Skin of body (tissue), 1 donor: ENCODE measurements at regions not wholly inside any gene's neighbourhood (a gene's known extent, or its start where the extent isn't known, plus 50 kb on each side); places are given as distances from the start of the nearest gene placed in this dataset.
A peak's percentile ranks its signal among the peaks of the same experiment; 100 is the strongest.

Experiments
- DNase-seq: peaks from one replicate; lab custom pipeline; 2025; lab: John Stamatoyannopoulos, UW

DNA sequence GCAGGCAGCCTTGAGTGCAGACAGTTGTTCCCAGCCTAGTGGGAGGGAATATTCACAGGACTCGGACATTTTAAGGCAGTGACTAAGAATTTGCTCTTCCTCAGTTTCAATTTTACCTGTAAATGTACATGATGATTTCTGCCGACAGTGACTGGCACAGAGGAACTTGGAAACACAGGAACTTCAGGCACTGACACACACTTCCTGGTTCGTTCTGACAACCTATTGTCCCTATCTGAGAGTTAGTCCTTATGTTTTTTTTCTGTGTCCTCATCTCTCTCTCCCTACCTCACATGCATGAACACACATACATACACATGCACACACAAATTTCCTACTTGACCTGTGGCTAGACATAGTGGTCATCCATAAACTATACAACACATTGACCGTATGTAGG lies 89.4 kb upstream of the CD180 start:
- no peak for DNase-seq

DNA sequence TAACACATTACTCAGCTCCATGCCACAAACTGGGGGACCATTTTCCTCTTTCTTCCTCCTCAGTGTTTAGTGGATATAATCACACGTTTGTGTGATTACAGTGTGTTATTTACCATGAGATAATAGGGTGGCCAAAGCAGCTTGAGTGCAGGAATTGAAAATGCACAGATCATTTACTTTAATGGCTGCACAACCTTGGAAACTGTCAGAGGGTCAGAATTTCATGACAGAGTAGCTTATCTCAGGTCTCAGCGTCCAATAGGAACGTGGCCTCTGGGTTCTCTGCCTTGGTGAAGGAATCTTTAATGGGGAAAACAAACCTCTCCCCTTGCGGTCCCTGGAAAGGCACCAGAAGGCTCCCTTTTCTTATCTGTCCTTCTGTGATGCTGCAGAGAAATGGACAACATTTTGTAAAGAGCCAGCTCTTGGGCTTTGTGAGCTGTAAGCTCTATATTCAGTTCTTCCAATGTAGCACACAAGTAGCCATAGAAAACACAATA lies 87.4 kb upstream of the CD180 start:
- DNase-seq, result no peak

DNA sequence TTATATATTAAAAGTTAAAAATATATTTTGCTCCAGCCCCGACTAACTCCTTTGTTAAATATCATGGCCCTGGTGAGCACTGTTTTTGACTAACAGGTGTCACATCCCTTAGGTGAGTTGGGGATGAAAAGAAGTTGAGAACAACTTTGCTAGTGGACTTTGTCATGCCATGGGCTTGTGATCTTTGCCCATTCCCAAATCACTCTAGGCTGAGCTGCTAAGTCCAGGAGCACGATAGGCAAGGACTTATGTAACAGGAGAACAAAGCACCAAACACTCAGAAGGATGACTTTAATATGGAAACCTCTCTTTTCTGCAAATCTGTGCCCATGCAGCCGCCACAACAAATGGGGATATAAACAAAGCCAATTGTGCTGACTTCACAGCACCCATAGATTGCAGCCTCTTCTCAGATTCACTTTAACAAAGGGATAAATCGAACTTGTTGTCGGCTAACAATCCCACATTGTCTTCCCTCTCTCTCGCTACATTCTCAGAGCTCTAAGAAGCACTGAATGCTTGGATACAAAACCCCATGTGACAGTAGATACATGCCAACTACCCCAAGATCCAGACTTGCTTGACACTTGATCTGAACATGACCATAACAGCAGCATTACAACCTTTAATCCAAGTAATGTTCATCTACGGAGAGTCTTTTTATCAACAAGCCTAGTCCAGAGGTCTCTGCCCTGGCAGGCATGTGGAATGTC lies 86.8 kb upstream of the CD180 start:
- no peak for DNase-seq

DNA sequence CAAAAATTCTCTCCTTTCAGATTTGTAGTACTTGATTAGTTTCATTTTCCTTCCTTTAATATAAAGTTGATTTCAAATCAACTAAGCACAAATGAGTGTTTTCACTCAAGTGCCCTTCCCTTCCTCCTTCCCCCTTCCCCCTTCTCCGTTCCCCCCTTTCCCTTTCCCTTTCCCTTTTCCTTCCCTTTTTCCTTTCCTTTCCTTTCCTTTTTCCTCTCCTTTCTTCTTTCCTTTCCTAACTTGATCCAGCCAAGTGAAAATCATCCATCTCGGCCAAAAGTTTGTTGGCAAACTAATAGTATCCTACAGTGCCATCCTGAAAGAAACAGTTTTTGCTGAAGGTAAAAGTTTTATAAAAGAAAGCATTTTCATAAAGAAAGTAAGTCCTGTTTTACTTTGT lies 85.3 kb upstream of the CD180 start:
- DNase-seq, result no peak

DNA sequence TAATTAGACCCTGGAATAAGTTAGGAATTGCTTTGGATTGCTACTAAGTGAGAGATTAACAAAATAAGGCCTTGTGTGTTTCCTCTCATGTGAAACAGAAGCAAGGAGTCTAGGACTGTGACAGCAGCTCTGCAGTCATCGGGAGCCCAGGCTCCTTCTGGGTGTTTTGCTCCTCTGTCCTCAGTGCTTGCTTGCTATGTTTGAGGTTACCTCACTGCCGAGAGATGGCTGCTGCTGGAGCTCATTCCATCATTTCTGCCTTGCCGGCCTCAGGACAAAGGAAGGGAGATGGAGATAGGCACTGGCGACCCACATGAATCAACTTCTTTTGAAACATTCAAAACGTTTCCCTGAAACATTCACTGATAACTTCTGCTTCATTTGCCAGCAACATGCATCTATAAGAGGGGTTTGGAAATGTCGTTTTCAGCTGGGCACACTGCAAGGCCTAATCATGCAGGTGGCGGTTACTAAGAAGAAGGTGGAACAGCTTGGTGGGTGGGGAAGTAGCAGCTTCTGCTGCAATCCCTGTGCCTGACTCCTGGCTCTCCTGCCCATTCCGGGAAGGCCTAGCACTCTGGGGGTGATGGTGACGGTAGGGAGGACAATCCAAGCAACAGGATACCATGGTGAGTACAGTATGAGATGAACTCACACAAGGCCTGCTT lies 77.2 kb upstream of the CD180 start:
- DNase-seq, result no peak

DNA sequence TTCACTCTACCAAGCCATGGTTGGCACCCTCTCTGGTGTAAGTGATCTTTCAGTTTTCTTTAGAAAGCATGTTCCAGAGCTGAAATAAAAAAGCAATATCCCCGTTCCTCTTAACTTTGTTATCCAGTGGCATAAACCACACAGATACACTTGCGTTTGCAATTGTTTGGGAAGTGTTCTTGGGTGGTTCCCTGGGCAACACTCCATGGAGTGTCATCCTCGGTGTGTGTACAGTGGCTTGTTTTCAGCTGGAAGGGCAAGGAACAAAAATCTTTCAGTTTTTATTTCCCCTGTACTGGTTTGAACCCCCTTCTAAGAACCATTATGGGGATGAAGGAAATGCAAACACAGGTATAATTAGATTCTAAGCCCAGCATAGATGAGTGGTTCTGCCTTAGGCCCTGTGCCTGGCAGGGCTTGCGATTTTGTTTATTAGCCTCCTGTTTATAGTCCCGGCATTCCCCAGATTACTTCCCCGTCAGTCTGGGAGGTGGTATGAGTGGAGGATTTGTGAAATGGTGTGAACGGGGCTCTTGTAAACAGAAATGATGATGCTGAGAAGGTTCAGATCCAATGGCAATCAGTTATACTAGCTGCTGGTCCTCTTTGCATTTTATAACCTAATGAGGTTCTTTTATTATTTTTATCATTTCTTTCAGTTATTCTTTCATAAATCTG lies 76.0 kb upstream of the CD180 start:
- no peak for DNase-seq

DNA sequence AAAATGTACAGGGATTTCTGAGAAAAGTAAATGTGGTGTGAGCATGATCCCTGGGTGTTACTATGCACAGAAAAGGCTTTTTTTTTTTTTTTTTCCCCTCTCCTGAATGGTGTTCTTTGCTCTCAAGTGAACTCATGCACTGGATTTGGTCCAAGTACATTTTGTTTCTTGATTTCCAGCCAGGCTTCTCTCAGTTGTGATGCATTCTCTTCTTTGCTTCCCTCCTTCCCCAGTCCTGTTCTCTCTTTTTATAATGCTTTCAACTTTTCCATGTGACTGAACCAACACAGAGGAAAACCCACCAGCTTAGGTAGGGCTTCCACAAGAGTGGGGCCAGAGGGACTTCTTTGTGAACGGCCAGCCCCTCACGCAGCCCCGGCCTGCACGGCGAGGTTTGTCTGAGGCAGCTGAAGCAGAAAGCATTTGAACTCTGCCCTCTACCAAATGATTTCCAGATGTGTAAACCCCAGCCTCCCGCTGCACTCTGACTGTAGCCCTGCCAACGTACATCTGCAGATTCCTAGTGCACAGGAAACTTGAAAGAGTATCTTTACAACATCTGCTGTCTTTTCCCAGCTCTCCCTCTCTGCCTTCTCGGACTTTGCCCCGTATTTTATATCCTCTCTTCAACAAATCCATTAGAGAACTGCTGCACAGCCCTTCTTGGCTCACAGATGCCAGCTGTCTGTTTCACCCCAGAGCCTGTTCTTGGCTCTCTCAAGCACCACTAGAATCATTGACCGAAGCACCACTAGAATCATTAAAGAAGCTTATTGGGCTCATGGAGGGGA lies 71.8 kb upstream of the CD180 start:
- peak; percentile 99 for DNase-seq

DNA sequence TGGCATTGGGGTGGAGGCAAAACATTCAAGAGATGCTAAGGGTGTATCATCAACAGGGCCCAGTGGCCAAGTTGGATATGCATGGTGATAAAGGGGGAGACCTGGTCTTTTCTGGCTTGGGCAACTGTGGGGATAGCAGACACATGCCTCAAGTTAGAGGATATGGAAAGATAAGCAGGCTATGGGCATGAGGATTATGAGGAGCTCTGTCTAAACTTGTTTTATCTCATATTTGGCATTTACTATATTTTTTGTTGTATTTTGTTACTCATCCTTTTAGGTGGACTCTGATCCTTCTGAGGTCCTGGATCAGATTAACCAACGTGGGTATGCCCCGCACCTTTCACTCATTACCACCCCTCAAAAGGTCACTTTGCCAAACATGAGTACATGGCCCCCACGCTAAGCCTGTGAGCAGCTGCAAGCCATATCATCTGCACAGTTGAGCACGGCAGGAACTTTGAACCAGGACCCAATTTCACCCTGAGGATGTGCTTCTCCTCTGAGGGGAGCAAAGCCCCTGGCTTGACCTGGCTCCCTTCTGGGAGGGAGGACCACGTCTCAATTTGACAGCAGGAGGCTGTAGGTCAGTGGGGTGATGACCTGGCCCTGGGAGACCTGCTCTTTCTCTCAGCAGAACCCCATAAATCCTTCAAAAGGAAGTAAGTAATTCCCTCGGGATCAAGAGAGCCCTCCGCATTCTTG lies 71.1 kb upstream of the CD180 start:
- no peak for DNase-seq

DNA sequence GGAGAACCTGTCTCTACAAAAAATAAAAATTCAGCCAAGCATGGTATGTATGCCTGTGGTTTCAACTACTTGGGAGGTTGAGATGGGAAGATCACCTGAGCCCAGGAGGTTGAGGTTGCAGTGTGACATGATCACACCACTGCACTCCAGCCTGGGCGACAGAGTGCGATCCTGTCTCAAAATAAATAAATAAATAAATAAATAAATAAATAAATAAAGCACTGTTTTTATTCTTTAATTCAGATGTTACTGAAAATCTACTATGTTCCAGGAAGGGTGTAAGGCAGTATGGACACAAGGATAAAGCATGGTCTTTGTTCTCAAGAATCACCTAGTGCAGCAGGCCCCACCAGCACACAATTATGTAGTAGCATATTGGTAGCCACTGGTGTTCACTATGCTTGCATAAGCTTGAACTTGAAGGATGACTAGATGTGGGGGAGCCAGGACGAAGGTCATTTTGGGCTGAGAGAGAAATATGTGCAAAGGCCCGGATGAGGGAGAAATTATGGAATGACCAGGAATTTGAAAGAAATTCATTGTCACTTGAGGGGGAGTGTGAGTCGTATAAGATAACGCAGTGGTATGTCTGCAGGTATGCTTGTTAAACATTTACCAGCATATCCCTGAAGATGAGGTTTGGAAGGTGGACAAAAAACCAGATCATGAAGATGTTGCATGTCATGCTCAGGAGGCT lies 70.2 kb upstream of the CD180 start:
- no peak for DNase-seq

DNA sequence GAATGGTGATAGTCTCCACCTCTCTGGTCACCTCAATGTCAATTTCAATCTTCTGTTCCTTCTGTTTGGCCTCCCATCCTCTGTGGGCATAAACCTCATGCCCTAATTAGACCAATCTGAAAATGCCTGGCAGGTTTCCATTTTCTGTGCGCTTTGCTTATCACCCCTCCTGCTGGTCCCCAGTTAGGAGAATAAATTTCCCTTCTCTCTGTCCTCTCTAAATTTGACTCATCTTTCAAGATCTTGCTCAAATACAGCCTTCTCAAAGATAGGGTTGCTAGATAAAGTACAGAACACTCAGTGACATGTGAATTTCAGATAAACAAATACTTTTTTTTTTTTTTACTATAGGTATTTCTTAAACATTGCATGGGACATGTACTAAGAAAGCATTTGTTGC lies 69.4 kb upstream of the CD180 start:
- no peak for DNase-seq

DNA sequence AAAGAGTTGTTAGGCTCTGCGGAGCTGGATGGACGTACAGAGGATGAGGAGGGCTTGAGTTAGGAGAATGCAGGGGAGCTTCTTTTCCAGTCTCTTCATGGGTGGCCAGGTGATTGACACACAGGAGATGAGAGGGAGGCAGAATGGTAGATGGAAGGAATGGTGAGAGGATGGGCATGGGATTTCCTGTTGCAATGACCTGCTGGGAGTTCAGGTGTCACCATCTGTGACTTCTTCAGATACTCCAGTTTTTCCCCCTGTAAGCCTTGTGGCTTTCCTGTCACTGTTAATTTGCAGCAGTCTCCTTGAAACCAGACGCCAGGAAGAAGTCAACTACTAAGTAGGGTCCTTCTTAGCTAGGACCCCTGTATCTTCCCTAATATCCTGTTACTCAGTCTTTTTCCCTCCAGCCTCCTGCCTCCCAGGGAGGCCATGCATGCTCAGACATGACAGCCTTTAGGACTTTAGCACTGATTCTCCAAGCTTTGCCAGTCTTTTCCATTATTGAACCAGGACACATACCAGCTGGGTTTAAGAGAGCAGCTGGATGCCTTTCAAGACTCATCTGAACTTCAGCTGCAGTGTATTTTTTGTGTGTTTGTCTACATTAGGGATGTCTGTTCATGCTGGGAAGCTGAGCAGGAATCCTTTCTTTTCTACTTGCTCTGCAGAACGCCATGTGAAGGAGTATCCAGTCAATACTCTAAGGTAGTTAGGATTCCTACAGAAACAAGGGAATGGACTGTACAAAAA lies 67.2 kb upstream of the CD180 start:
- peak; percentile 29 for DNase-seq

DNA sequence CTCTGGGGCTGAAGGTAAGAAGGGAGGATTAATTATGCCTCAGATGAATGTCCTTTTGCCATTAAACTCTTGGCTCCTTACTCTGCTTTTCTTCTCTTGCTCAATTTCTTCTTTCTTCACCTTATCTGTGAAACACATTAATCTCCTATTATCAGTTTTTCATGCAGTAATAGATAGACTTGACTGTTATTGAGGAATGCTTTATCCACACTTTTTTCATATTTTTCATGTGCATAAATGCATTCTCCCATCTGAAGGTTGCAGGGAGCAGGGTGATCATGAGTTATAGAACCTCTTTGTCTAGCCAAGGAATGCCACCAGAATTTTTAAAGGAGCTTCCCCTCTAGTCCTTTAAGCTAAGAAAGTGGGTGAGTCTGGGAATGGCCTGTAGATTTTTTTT lies 66.4 kb upstream of the CD180 start:
- no peak for DNase-seq

DNA sequence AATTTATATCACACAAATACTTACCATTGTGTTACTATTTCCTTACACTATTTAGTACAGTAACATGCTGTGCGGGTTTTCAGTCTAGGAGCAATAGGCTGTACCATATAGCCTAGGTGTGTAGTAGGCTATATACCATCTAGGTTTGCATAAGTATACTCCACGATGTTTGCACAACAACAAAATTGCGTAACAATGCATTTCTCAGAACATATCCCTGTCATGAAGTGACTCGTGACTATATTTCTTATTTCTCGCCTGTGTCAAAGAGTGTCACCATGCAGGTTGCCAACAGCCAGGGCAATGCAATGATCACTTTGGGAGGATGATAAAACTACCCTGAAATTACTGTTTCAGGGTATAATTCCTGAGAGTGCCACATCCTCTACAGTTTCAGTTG lies 65.6 kb upstream of the CD180 start:
- DNase-seq, result no peak

DNA sequence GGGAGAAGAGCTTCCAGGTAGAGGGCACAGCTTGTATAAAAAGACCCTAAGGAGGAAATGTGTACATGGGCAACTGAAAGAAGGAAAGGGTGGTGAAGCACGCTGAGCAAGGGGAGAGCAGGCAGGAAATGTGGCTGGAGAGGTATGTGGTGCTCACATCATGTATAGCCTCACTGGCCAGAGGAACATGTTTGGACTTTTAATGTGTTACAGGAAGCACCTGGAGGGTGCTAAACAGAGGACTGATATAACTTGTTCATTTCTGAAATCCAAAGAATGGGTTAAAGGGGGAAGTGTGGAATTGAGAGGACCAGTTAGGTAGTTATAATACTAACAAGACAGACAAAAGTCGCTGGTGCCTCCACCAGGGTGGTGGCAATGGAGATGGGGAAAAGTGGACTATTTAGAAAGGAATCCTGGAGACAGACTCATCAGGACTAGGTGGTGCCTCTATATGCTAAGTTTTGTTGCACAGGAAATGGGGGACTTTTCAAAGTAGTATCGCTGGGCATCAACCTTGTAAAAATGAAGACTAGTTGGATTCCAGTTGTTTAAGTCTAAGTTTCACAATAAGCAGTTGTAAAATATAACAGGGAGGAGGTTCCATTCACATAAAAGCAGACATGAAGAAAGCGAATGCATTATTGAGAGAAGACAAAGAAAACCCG lies 63.1 kb upstream of the CD180 start:
- no peak for DNase-seq

DNA sequence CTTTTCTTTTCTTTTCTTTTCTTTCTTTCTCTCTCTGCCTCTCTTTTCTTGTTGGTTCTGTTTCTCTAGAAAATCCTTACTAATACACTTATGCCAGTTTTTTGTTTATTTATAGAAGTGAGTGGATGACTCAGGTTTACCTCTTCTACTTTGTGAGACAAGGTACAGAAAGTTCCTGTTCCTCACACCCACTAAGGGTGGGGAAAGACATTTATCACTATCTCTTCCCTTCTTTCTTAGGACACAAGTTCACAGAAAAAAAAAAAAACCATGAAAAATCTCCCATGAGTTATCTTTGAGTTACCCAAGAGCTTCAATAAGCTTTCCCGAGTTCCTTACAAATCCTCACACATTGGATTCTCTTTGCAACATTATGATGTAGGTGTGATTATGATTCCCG lies 60.9 kb upstream of the CD180 start:
- no peak for DNase-seq

DNA sequence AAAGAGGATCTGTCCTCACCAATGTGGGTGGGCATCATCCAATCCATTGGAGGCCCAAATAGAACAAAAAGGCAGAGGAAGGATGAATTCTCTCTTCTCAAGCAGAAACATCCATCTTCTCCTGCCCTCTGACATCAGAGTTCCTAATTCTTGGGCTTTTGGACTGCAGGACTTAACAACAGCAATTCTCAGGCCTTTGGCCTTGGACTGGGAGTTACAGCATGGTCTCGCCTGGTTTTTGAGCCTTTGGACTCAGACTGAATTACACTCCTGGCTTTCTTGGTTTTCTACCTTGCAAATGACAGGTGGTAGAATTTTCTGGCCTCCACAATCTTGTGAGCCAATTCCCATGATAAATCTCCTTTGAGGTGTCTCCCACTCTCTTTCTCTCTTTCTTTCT lies 60.5 kb upstream of the CD180 start:
- DNase-seq, result no peak

DNA sequence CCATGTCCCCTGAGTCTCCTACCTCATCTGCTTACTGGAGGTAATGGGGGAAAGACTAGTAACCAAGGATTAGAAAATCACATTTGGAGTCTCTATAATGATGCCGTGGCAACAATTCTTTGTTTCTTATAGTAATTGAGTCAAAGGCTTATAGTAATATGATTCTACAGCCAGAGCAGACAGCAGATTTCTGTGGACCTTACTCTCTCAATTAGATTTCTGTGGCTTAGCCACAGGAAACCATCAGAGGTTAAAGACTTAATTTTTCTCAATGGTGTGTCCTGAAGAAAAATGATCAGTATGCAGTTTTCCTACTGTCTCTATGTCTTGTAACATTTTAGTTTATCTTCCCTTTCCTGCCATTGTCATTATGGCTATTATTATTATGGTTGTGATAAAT lies 59.3 kb upstream of the CD180 start:
- DNase-seq, result no peak

DNA sequence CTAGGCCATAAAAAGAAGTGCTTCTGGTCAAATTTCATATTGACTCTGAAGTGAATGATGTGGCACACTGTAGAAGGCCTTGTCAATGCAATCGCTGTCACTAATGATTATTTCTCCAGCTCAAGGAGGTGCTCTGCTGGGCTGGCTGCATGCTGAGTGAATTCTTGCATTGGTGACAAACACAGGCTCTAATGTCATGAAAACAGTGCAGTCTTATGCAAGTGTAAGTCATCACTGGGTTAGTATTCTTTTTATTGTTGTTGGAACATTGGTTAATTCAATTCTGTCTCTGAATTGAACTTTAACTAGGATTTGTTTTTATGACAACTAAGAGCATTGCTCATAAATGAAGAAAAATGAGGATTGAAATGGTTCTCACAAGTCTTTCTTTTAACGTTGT lies 57.3 kb upstream of the CD180 start:
- no peak for DNase-seq

DNA sequence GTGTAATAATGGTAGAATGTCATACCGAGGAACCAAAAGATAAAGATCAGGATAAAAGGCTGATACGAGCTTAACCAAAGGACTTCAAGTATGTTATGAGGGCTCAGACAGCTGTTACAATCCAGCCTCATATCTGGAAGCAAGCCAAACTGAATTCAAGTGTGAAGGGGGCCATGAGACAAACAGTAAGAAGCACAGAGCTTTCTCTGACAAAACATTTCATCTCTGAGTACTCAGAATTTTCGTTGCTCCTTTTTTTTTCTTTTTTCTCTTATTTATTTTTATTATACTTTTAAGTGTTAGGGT lies 52.9 kb upstream of the CD180 start:
- DNase-seq, result peak; percentile 25
